HCT116 (cell line): ENCODE measurements at regions not wholly inside any gene's neighbourhood (a gene's known extent, or its start where the extent isn't known, plus 50 kb on each side); places are given as distances from the start of the nearest gene placed in this dataset.

Experiments used
- ATAC-seq: fragments of 200-7000 bp; cut with Tn5 transposase; 2 replicates; pipeline ENCODE4 v1.9.1; 2020; ENCODE audit warnings: mild to moderate bottlenecking, moderate library complexity
- BruUV-seq: library from RNA; stranded (reverse); fragments of 400-500 nt; replicated peaks from 2 replicates; lab custom pipeline; 2021; lab: Mats Ljungman, UMichigan
- CTCF ChIA-PET: fragments of 300-600 bp; sonication (Branson Sonifier 250); formaldehyde crosslinking; loops from one replicate; lab custom pipeline; 2021; ENCODE audit warnings: antibody characterized with exemption; lab: Charles Lee
- POLR2A ChIA-PET: fragments of 300-600, 350-600 bp; sonication (Branson Sonifier 250); formaldehyde crosslinking; loops from one replicate; lab custom pipeline; 2021; ENCODE audit warnings: antibody characterized with exemption; lab: Charles Lee
- RAD21 ChIA-PET, 2 experiments: fragments of 300-600 bp; sonication (Branson Sonifier 250); formaldehyde crosslinking; loops; one replicate each; lab custom pipeline; 2023; ENCODE audit warnings: low total read pairs in 2 of 2; ENCODE audit not compliant: uncharacterized antibody in 2 of 2, unreplicated experiment in 2 of 2, low non-redundant PET in 1 of 2; lab: Charles Lee
- DNase-seq: peaks from one replicate; pipeline ENCODE4 v3.0.0-alpha.2; 2010; ENCODE audit warnings: low read depth, low spot score
- H2AFZ ChIP-seq: fragments of 200-600 bp; shearing (Covaris generic), sonication (generic); 2 replicates; pipeline ENCODE4 v1.6.1; 2017; ENCODE audit warnings: low read depth, mixed run types, mixed read lengths, antibody characterized with exemption, low read length; ENCODE audit not compliant: poor library complexity, severe bottlenecking
- H3K27ac ChIP-seq: 2 replicates; pipeline ENCODE4 v1.5.1; 2012; ENCODE audit warnings: low read depth, low read length
- H3K27me3 ChIP-seq: fragments of 200-600 bp; sonication (generic); 2 replicates; pipeline ENCODE4 v1.6.1; 2016; ENCODE audit warnings: mixed run types, low read length, mixed read lengths; ENCODE audit not compliant: insufficient read depth
- H3K36me3 ChIP-seq, 2 experiments: fragments of 200-500 bp in 1 of 2; fragments of 200-600 bp in 1 of 2; sonication (Bioruptor generic) in 1 of 2; sonication (generic) in 1 of 2; 2 replicates each; pipeline versions ENCODE4 v1.5.1 to v1.6.1; 2014 to 2016; ENCODE audit warnings: low read length in 2 of 2, inconsistent platforms in 1 of 2, mixed read lengths in 1 of 2, mixed run types in 1 of 2; ENCODE audit not compliant: insufficient read depth in 2 of 2, control insufficient read depth in 1 of 2
- H3K4me1 ChIP-seq, 2 experiments: fragments of 200-600 bp in 1 of 2; sonication (generic) in 1 of 2; 2 replicates each; pipeline versions ENCODE4 v1.5.1 to v1.6.1; 2012 to 2017; ENCODE audit warnings: low read length in 2 of 2, inconsistent platforms in 1 of 2, mild to moderate bottlenecking in 1 of 2, mixed read lengths in 1 of 2, mixed run types in 1 of 2, moderate library complexity in 1 of 2; ENCODE audit not compliant: insufficient read depth in 2 of 2, control insufficient read depth in 1 of 2
- H3K4me2 ChIP-seq: fragments of 200-600 bp; sonication (generic); 2 replicates; pipeline ENCODE4 v1.6.1; 2017; ENCODE audit warnings: mixed run types, low read length, mixed read lengths
- H3K4me3 ChIP-seq, 2 experiments: fragments of 200-600 bp in 1 of 2; sonication (generic) in 1 of 2; replicated peaks in 1 of 2; 2 replicates each; pipeline ENCODE4 v1.5.1; 2011 to 2016; ENCODE audit warnings: low read length in 2 of 2, control low read depth in 1 of 2, low read depth in 1 of 2, mild to moderate bottlenecking in 1 of 2, mixed read lengths in 1 of 2, mixed run types in 1 of 2
- H3K79me2 ChIP-seq: fragments of 200-600 bp; sonication (generic); 2 replicates; pipeline ENCODE4 v1.6.1; 2017; ENCODE audit warnings: mild to moderate bottlenecking, mixed run types, low read length, moderate library complexity, mixed read lengths; ENCODE audit not compliant: insufficient read depth
- H3K9ac ChIP-seq: fragments of 200-600 bp; sonication (generic); 2 replicates; pipeline ENCODE4 v1.6.1; 2016; ENCODE audit warnings: low read length, mixed read lengths
- H3K9me2 ChIP-seq: fragments of 200-600 bp; sonication (generic), shearing (Covaris generic); 2 replicates; pipeline ENCODE4 v1.6.1; 2017; ENCODE audit warnings: mixed run types, mild to moderate bottlenecking, moderate library complexity; ENCODE audit not compliant: insufficient read depth
- H3K9me3 ChIP-seq, 2 experiments: fragments of 200-500 bp in 1 of 2; fragments of 200-600 bp in 1 of 2; sonication (Bioruptor generic) in 1 of 2; sonication (generic) in 1 of 2; 2 replicates each; pipeline ENCODE4 v1.6.1; 2014 to 2017; ENCODE audit warnings: low read length in 2 of 2, mixed read lengths in 2 of 2, inconsistent platforms in 1 of 2, low read depth in 1 of 2, mild to moderate bottlenecking in 1 of 2, mixed run types in 1 of 2, moderate library complexity in 1 of 2; ENCODE audit not compliant: control insufficient read depth in 1 of 2, insufficient read depth in 1 of 2
- H4K20me1 ChIP-seq: fragments of 200-600 bp; sonication (generic), shearing (Covaris generic); 2 replicates; pipeline ENCODE4 v1.6.1; 2017; ENCODE audit warnings: mixed run types, mild to moderate bottlenecking, moderate library complexity; ENCODE audit not compliant: insufficient read depth
- ATF3 ChIP-seq: IDR thresholded peaks from 2 replicates; pipeline ENCODE4 v1.6.1; 2012
- ELF1 ChIP-seq: IDR thresholded peaks from 2 replicates; pipeline ENCODE4 v1.6.1; 2012; ENCODE audit warnings: low read depth, borderline replicate concordance
- EZH2phosphoT487 ChIP-seq: fragments of 200-600 bp; IDR thresholded peaks from 2 replicates; pipeline ENCODE4 v1.6.1; 2018; ENCODE audit warnings: antibody characterized with exemption, borderline replicate concordance
- REST ChIP-seq: IDR thresholded peaks from 2 replicates; pipeline ENCODE4 v1.6.1; 2012; ENCODE audit warnings: low read depth
- ZFX ChIP-seq: fragments of 450-650 bp; IDR thresholded peaks from 2 replicates; pipeline ENCODE4 v1.6.1; 2017
- ZNF274 ChIP-seq: fragments of 200-500 bp; sonication (Bioruptor generic); IDR thresholded peaks from 2 replicates; pipeline ENCODE4 v1.6.1; 2014; ENCODE audit warnings: mild to moderate bottlenecking, low read depth, low read length, inconsistent platforms
- intact Hi-C: fragments of 100-400 bp; cut with micrococcal nuclease; formaldehyde crosslinking; loops from 2 replicates; pipeline ENCODE4 v1.10.0; 2022

GRCh38 chr2:34734662-34735061, 1135.6 kb upstream of the FAM98A start:
- CTCF ChIA-PET = no interaction called here

More at GRCh38 chr2:34734662-34735061, 1135.6 kb upstream of the FAM98A start:
- intact Hi-C loops = no loop called here
- Histone ChIP-seq H3K9ac (no peak overlapping the region), H3K4me3 (no peak overlapping the region), H3K4me1 (no peaks in the 10 kb centered on the region), H3K27me3 (no peaks in the 10 kb centered on the region), H3K36me3 (no peaks in the 10 kb centered on the region), H3K79me2 (no peaks in the 10 kb centered on the region), H3K4me2 (no peak overlapping the region), H3K9me3 (peaks cover 4 to 26% of the 10 kb centered on the region in 2 experiments; a peak in 2 of 4 replicates), H4K20me1 (no peaks in the 10 kb centered on the region), H3K27ac (no peak overlapping the region), H3K9me2 (no peaks in the 10 kb centered on the region), H2AFZ (no peak overlapping the region)
- ChIA-PET RAD21 (no interaction called here), POLR2A (no interaction called here)
- no TSS peak for BruUV-seq
- no peak for TF ChIP-seq ZNF274
- no peak for TF ChIP-seq REST
- no peak for TF ChIP-seq EZH2phosphoT487
- TF ChIP-seq ELF1 = no peak
- TF ChIP-seq ATF3 = no peak
- TF ChIP-seq ZFX = no peak
- ATAC-seq (no peak), DNase-seq (no peak)
